ENCODE measurements at regions not wholly inside any gene's neighbourhood (a gene's known extent, or its start where the extent isn't known, plus 50 kb on each side); places are given as distances from the start of the nearest gene placed in this dataset.

GRCh38 chr5:124593952-124594351, 152.5 kb downstream of the ZNF608 start:
- CTCF ChIA-PET (ENCODE audit: low intra/inter-chr PET ratio, low total read pairs): no interaction called here
- in situ Hi-C loops (cut with HindIII; ENCODE audit: extremely low pct_ligation_motif_present, low pct_unique_long_range_greater_than_20kb): no loop called here
- FAIRE-seq: no peak

GRCh38 chr5:124592891-124593290, 153.5 kb downstream of the ZNF608 start:
- Histone ChIP-seq H3K4me2 (ENCODE audit: low read depth, low read length) (no peak overlapping the region), H3K4me1 (ENCODE audit: insufficient read depth, low read length) (peaks cover 41% of the 10 kb centered on the region), H3K36me3 (replicated peaks in 1 of 2; ENCODE audit: control insufficient read depth in 1 of 2, insufficient read depth in 2 of 2, low read length in 2 of 2) (no peaks in the 10 kb centered on the region), H3K9ac (ENCODE audit: insufficient read depth, low read depth, low read length) (no peak overlapping the region), H3K79me2 (ENCODE audit: insufficient read depth, low read length) (no peaks in the 10 kb centered on the region), H3K27ac (ENCODE audit: extremely low read length, insufficient read depth, low read length) (no peak overlapping the region), H3K9me3 (ENCODE audit: low read length) (no peaks in the 10 kb centered on the region), H3K27me3 (ENCODE audit: control insufficient read depth in 1 of 2, insufficient read depth in 2 of 2, low read length in 2 of 2) (no peaks in the 10 kb centered on the region), H3K4me3 (replicated peaks in 1 of 3; ENCODE audit: insufficient read depth in 1 of 3, low read depth in 2 of 3, low read length in 3 of 3) (no peak overlapping the region), H2AFZ (ENCODE audit: low read length) (no peak overlapping the region), H4K20me1 (ENCODE audit: insufficient read depth, low read length) (no peaks in the 10 kb centered on the region)
- FAIRE-seq (no peak), DNase-seq (ENCODE audit: low spot score) (no peak), ATAC-seq (no peak)
- 100% methylated on average over 1 of the region's 2 CpGs for WGBS (ENCODE audit: low lambda C conversion rate)
- no TSS peak for BruUV-seq (replicated peaks)
- ChIA-PET POLR2A (no interaction called here), CTCF (ENCODE audit: low intra/inter-chr PET ratio, low total read pairs) (no interaction called here)
- in situ Hi-C loops (cut with HindIII; ENCODE audit: extremely low pct_ligation_motif_present, low pct_unique_long_range_greater_than_20kb) (no loop called here), intact Hi-C loops (cut with micrococcal nuclease; ENCODE audit: unreplicated experiment) (no loop called here)
- TF ChIP-seq CREB1 (IDR thresholded peaks at IDR 0.05) (no peak), CREB1 (CRISPR knock-in tag; IDR thresholded peaks at IDR 0.05) (no peak), ZNF142 (CRISPR knock-in tag; IDR thresholded peaks at IDR 0.05) (no peak), ATF6 (CRISPR knock-in tag; conservative IDR thresholded peaks at IDR 0.05) (no peak), ZNF17 (CRISPR knock-in tag; IDR thresholded peaks at IDR 0.05) (no peak)

More at GRCh38 chr5:124593952-124594351, 152.5 kb downstream of the ZNF608 start:
- Histone ChIP-seq H3K79me2 (ENCODE audit: insufficient read depth, low read length) (no peaks in the 10 kb centered on the region), H4K20me1 (ENCODE audit: insufficient read depth, low read length) (no peaks in the 10 kb centered on the region), H3K27ac (ENCODE audit: extremely low read length, insufficient read depth, low read length) (no peak overlapping the region), H3K36me3 (replicated peaks in 1 of 2; ENCODE audit: control insufficient read depth in 1 of 2, insufficient read depth in 2 of 2, low read length in 2 of 2) (no peaks in the 10 kb centered on the region), H2AFZ (ENCODE audit: low read length) (no peak overlapping the region), H3K4me2 (ENCODE audit: low read depth, low read length) (no peak overlapping the region), H3K9ac (ENCODE audit: insufficient read depth, low read depth, low read length) (no peak overlapping the region), H3K9me3 (ENCODE audit: low read length) (no peaks in the 10 kb centered on the region), H3K27me3 (ENCODE audit: control insufficient read depth in 1 of 2, insufficient read depth in 2 of 2, low read length in 2 of 2) (no peaks in the 10 kb centered on the region), H3K4me1 (ENCODE audit: insufficient read depth, low read length) (peaks cover 51% of the 10 kb centered on the region), H3K4me3 (replicated peaks in 1 of 3; ENCODE audit: insufficient read depth in 1 of 3, low read depth in 2 of 3, low read length in 3 of 3) (no peak overlapping the region)
- POLR2A ChIA-PET: no interaction called here
- DNase-seq (ENCODE audit: low spot score) (no peak), ATAC-seq (no peak)
- BruUV-seq (replicated peaks): no TSS peak
- intact Hi-C loops (cut with micrococcal nuclease; ENCODE audit: unreplicated experiment): no loop called here
- WGBS (ENCODE audit: low lambda C conversion rate): no CpG with 5 or more reads among the region's 1 CpG
- TF ChIP-seq SIN3B (IDR thresholded peaks at IDR 0.05; ENCODE audit: low read length) (no peak), TRAFD1 (CRISPR knock-in tag; IDR thresholded peaks at IDR 0.05; ENCODE audit: borderline replicate concordance) (no peak), SOX13 (IDR thresholded peaks at IDR 0.05) (no peak), SOX13 (CRISPR knock-in tag; conservative IDR thresholded peaks at IDR 0.05 in 1 of 2, IDR thresholded peaks at IDR 0.05 in 1 of 2) (peak in 1 of 2 experiments; percentile 31; a peak in 1 of 4 replicates), ZMYM2 (CRISPR knock-in tag; IDR thresholded peaks at IDR 0.05) (no peak)
